ENCODE measurements at regions not wholly inside any gene's neighbourhood (a gene's known extent, or its start where the extent isn't known, plus 50 kb on each side); places are given as distances from the start of the nearest gene placed in this dataset.
"Not testable (repeated sequence)": the region's sequence is repeated elsewhere in the genome, so short reads cannot be mapped to it uniquely, and the experiment has no call there.

- H3K9me3 ChIP-seq (ENCODE audit: control insufficient read depth, insufficient read depth, low read length) = peaks cover 3% of the 10 kb centered on the region
- TF ChIP-seq, protein P1, sequence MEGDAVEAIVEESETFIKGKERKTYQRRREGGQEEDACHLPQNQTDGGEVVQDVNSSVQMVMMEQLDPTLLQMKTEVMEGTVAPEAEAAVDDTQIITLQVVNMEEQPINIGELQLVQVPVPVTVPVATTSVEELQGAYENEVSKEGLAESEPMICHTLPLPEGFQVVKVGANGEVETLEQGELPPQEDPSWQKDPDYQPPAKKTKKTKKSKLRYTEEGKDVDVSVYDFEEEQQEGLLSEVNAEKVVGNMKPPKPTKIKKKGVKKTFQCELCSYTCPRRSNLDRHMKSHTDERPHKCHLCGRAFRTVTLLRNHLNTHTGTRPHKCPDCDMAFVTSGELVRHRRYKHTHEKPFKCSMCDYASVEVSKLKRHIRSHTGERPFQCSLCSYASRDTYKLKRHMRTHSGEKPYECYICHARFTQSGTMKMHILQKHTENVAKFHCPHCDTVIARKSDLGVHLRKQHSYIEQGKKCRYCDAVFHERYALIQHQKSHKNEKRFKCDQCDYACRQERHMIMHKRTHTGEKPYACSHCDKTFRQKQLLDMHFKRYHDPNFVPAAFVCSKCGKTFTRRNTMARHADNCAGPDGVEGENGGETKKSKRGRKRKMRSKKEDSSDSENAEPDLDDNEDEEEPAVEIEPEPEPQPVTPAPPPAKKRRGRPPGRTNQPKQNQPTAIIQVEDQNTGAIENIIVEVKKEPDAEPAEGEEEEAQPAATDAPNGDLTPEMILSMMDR (IDR thresholded peaks at IDR 0.05) = no peak
- intact Hi-C loops (cut with micrococcal nuclease) = no loop called here
- H3K36me3 ChIP-seq (ENCODE audit: control insufficient read depth, insufficient read depth, low read length) = no peaks in the 10 kb centered on the region
- no peak overlapping the region for H3K27ac ChIP-seq (ENCODE audit: low read length)
- Mint-ChIP-seq H3K36me3 (peaks cover 37% of the 10 kb centered on the region), H3K4me1 (peaks cover 4 to 23% of the 10 kb centered on the region in 2 donors), H3K4me3 (no peak overlapping the region), H3K27me3 (ENCODE audit: low read depth in 2 of 2) (no peaks in the 10 kb centered on the region), H3K9me3 (peaks cover 10 to 12% of the 10 kb centered on the region in 2 donors), H3K27ac (no peak overlapping the region)
- DNase-seq (no peak), ATAC-seq (no peak)
- 73% methylated on average over 4 of the region's 4 CpGs for WGBS (ENCODE audit: insufficient coverage)
- H3K4me3 ChIP-seq (ENCODE audit: low read length) = no peak overlapping the region
- no peaks in the 10 kb centered on the region for H3K4me1 ChIP-seq (ENCODE audit: control insufficient read depth, insufficient read depth, low read length)
- no peaks in the 10 kb centered on the region for H3K27me3 ChIP-seq (ENCODE audit: control insufficient read depth, insufficient read depth, low read length)
Measured at GRCh38 chr2:176873403-176873802, 339.2 kb upstream of the HNRNPA3 start.

DNA sequence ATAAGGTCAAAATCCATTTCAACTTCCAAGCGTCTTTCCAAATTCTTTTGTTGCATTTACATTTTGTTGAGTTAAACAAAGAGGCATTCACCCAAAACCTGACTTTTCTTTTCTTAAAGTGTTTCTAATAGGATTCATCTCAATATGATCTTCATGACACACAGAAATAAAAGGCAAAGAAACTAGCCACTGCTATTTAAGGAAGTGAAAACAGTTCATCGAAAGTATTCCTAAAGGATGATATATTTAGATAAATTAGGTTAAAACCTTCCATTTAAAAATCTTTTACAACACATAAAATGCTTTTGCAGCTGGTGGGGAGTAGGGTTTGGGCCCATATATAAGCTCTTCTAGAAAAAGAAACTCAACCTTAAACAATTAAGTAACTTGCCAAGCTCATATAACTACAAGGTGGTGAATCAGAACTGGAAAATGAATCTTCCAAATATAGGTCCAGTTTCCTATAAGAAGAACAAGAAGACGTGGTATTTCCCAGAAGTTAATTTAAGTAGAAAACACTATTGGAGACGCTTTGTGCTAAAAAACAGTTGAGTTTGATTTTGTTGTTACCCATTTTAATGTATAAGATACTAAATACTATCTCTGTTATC lies 336.0 kb upstream of the HNRNPA3 start:
- 86% methylated on average over 1 of the region's 4 CpGs for WGBS (ENCODE audit: insufficient coverage)
- no peak for DNase-seq
- H3K27ac ChIP-seq (ENCODE audit: low read length) = no peak overlapping the region
- H3K4me1 Mint-ChIP-seq = peaks cover 4 to 15% of the 10 kb centered on the region in 2 donors
- intact Hi-C loops (cut with micrococcal nuclease) = no loop called here
- H3K27ac Mint-ChIP-seq = no peak overlapping the region
- H3K36me3 Mint-ChIP-seq = peaks cover 13% of the 10 kb centered on the region
- H3K4me3 ChIP-seq (ENCODE audit: low read length) = no peak overlapping the region
- no peaks in the 10 kb centered on the region for H3K4me1 ChIP-seq (ENCODE audit: control insufficient read depth, insufficient read depth, low read length)
- no peaks in the 10 kb centered on the region for H3K27me3 ChIP-seq (ENCODE audit: control insufficient read depth, insufficient read depth, low read length)
- H3K36me3 ChIP-seq (ENCODE audit: control insufficient read depth, insufficient read depth, low read length) = no peaks in the 10 kb centered on the region
- peaks cover 3 to 5% of the 10 kb centered on the region in 2 donors for H3K9me3 Mint-ChIP-seq
- no peaks in the 10 kb centered on the region for H3K9me3 ChIP-seq (ENCODE audit: control insufficient read depth, insufficient read depth, low read length)
- ATAC-seq = no peak
- H3K4me3 Mint-ChIP-seq = no peak overlapping the region
- H3K27me3 Mint-ChIP-seq (ENCODE audit: low read depth in 2 of 2) = no peaks in the 10 kb centered on the region
- TF ChIP-seq, protein P1 (IDR thresholded peaks at IDR 0.05) = no peak

GRCh38 chr2:176879426-176879995 lies 333.1 kb upstream of the HNRNPA3 start:
- Histone ChIP-seq H3K36me3 (ENCODE audit: control insufficient read depth, insufficient read depth, low read length) (no peaks in the 10 kb centered on the region), H3K9me3 (ENCODE audit: control insufficient read depth, insufficient read depth, low read length) (no peaks in the 10 kb centered on the region), H3K27ac (ENCODE audit: low read length) (no peak overlapping the region), H3K27me3 (ENCODE audit: control insufficient read depth, insufficient read depth, low read length) (no peaks in the 10 kb centered on the region), H3K4me3 (ENCODE audit: low read length) (no peak overlapping the region), H3K4me1 (ENCODE audit: control insufficient read depth, insufficient read depth, low read length) (no peaks in the 10 kb centered on the region)
- no peak for ATAC-seq
- intact Hi-C loops (cut with micrococcal nuclease) = no loop called here
- Mint-ChIP-seq H3K4me1 (peaks cover 0 to 2% of the 10 kb centered on the region in 2 donors), H3K9me3 (peaks cover 0 to 2% of the 10 kb centered on the region in 2 donors), H3K36me3 (no peaks in the 10 kb centered on the region), H3K27me3 (ENCODE audit: low read depth in 2 of 2) (no peaks in the 10 kb centered on the region), H3K27ac (no peak overlapping the region), H3K4me3 (no peak overlapping the region)
- no peak for DNase-seq
- TF ChIP-seq, protein P1 (IDR thresholded peaks at IDR 0.05) = no peak
- WGBS (ENCODE audit: insufficient coverage) = 95% methylated on average over 4 of the region's 5 CpGs

GRCh38 chr2:176882045-176882444 lies 330.5 kb upstream of the HNRNPA3 start:
- H3K4me1 Mint-ChIP-seq; H3K4me3 Mint-ChIP-seq; H3K9me3 ChIP-seq (ENCODE audit: control insufficient read depth, insufficient read depth, low read length); intact Hi-C loops (cut with micrococcal nuclease); H3K27ac Mint-ChIP-seq; H3K36me3 Mint-ChIP-seq; DNase-seq; H3K27ac ChIP-seq (ENCODE audit: low read length); H3K27me3 Mint-ChIP-seq (ENCODE audit: low read depth in 2 of 2); H3K27me3 ChIP-seq (ENCODE audit: control insufficient read depth, insufficient read depth, low read length); ATAC-seq; H3K4me3 ChIP-seq (ENCODE audit: low read length); H3K36me3 ChIP-seq (ENCODE audit: control insufficient read depth, insufficient read depth, low read length); H3K4me1 ChIP-seq (ENCODE audit: control insufficient read depth, insufficient read depth, low read length); H3K9me3 Mint-ChIP-seq: not testable (repeated sequence)
- WGBS (ENCODE audit: insufficient coverage) = 80% methylated on average over 1 of the region's 1 CpG

Measured in natural killer cell (primary cell).